ENCODE measurements at regions not wholly inside any gene's neighbourhood (a gene's known extent, or its start where the extent isn't known, plus 50 kb on each side); places are given as distances from the start of the nearest gene placed in this dataset.

DNA sequence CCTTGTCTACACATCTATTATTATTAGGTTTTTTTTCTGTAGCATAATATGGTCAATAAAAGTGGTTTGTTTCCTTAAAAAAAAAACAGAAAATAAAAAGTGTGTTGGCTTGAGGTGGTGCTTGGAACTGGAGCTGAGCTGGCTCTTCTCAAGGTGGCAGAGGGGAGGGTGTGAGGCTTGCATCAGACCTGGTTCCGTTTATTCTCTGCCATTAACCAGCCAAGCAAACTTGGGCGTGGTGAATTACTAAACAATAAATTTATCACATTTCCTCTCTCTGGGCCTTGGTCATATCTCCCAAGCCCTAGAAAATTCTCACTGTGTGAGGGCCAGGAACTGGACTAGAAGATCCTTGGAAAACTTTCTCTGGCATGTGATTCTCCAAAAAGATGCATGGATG is 427.5 kb upstream of the MKI67 start:
- intact Hi-C loops (cut with micrococcal nuclease) (no loop called here), dilution Hi-C loops (cut with MboI; ENCODE audit: extremely low pct_ligation_motif_present, low sequenced_read_pairs) (no loop called here)
- H3K36me3 ChIP-seq (ENCODE audit: control insufficient read depth in 2 of 2, extremely low read depth in 1 of 2, insufficient read depth in 2 of 2, low read length in 2 of 2), result no peaks in the 10 kb centered on the region
- H2AFZ ChIP-seq (ENCODE audit: low read depth, low read length), result no peak overlapping the region
- no peaks in the 10 kb centered on the region for H4K20me1 ChIP-seq (replicated peaks; ENCODE audit: control insufficient read depth, extremely low read depth, insufficient read depth, low read length)
- FAIRE-seq (no peak), DNase-seq (ENCODE audit: low read depth, low spot score) (no peak)
- H3K9me3 ChIP-seq (replicated peaks; ENCODE audit: control insufficient read depth, insufficient read depth, low read length), result peaks cover 2% of the 10 kb centered on the region
- no peaks in the 10 kb centered on the region for H3K9me1 ChIP-seq (replicated peaks; ENCODE audit: control insufficient read depth, extremely low read depth, insufficient read depth, low read length)
- ChIA-PET POLR2A (no interaction called here), CTCF (no interaction called here)
- no peaks in the 10 kb centered on the region for H3K79me2 ChIP-seq (ENCODE audit: control insufficient read depth, insufficient read depth, low read length)
- TF ChIP-seq MYC (IDR thresholded peaks at IDR 0.05; ENCODE audit: low read depth, low read length) (no peak), POLR2AphosphoS5 (IDR thresholded peaks at IDR 0.05; ENCODE audit: insufficient read depth, low read depth, low read length) (no peak), CTCF (IDR thresholded peaks at IDR 0.05; ENCODE audit: extremely low read depth in 1 of 2, insufficient read depth in 1 of 2, low read depth in 1 of 2, low read length in 2 of 2) (no peak), JUN (IDR thresholded peaks at IDR 0.05; ENCODE audit: borderline replicate concordance, insufficient read depth, insufficient read length, low read depth) (no peak), EZH2 (IDR thresholded peaks at IDR 0.05; ENCODE audit: borderline replicate concordance, low read depth, low read length, severe bottlenecking) (no peak), GATA2 (IDR thresholded peaks at IDR 0.05; ENCODE audit: insufficient read depth, insufficient read length, low read depth, low read length) (no peak), FOS (IDR thresholded peaks at IDR 0.05; ENCODE audit: borderline replicate concordance, insufficient read depth, low read length) (no peak), POLR2A (IDR thresholded peaks at IDR 0.05; ENCODE audit: low read depth, low read length) (no peak)
- TF ChIP-seq, protein P1, sequence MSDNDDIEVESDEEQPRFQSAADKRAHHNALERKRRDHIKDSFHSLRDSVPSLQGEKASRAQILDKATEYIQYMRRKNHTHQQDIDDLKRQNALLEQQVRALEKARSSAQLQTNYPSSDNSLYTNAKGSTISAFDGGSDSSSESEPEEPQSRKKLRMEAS (IDR thresholded peaks at IDR 0.05; ENCODE audit: insufficient read depth, insufficient read length), result no peak
- no peak overlapping the region for H3K27ac ChIP-seq (ENCODE audit: insufficient read depth, low read depth, low read length)
- H3K4me2 ChIP-seq (ENCODE audit: insufficient read depth, low read length), result no peak overlapping the region
- no peaks in the 10 kb centered on the region for H3K4me1 ChIP-seq (ENCODE audit: control insufficient read depth, extremely low read depth, insufficient read depth, low read length)
- no peak overlapping the region for H3K9ac ChIP-seq (replicated peaks; ENCODE audit: extremely low read depth, insufficient read depth, low read length)
- no TSS peak for BruUV-seq (replicated peaks)
- no peak overlapping the region for H3K4me3 ChIP-seq (replicated peaks in 1 of 3; ENCODE audit: insufficient read depth in 1 of 3, low read depth in 1 of 3, low read length in 3 of 3)
- H3K27me3 ChIP-seq (ENCODE audit: control insufficient read depth in 2 of 2, insufficient read depth in 2 of 2, low read length in 2 of 2), result no peaks in the 10 kb centered on the region
